BE2C (cell line): ENCODE measurements at regions not wholly inside any gene's neighbourhood (a gene's known extent, or its start where the extent isn't known, plus 50 kb on each side); places are given as distances from the start of the nearest gene placed in this dataset.
"Not testable (repeated sequence)": the region's sequence is repeated elsewhere in the genome, so short reads cannot be mapped to it uniquely, and the experiment has no call there.

Source experiments
- DNase-seq: peaks from one replicate; pipeline ENCODE4 v3.0.0-alpha.2; 2020
- H3K27me3 ChIP-seq: fragments of 250-450 bp; sonication (Bioruptor Pico); 2 replicates; pipeline ENCODE4 v1.5.1; 2020; ENCODE audit warnings: mild to moderate bottlenecking
- H3K36me3 ChIP-seq: fragments of 250-450 bp; sonication (Bioruptor Pico); 2 replicates; pipeline ENCODE4 v1.5.1; 2020; ENCODE audit warnings: mild to moderate bottlenecking
- H3K4me1 ChIP-seq: fragments of 250-450 bp; sonication (Bioruptor Pico); 2 replicates; pipeline ENCODE4 v1.5.1; 2020
- H3K4me3 ChIP-seq: 2 replicates; pipeline ENCODE4 v1.5.1; 2011; ENCODE audit warnings: low read depth, low read length
- H3K9me3 ChIP-seq: fragments of 250-450 bp; sonication (Bioruptor Pico); 2 replicates; pipeline ENCODE4 v1.5.1; 2020
- CTCF ChIP-seq: IDR thresholded peaks from 2 replicates; pipeline ENCODE4 v1.5.1; 2012; ENCODE audit warnings: mild to moderate bottlenecking, low read depth, low read length

GRCh38 chrX:98194036-98194435 lies 1310.3 kb downstream of the RPA4 start:
- no peak for TF ChIP-seq CTCF
- H3K4me3 ChIP-seq: no peak overlapping the region
- H3K4me1 ChIP-seq: no peaks in the 10 kb centered on the region
- H3K36me3 ChIP-seq: no peaks in the 10 kb centered on the region
- H3K27me3 ChIP-seq: no peaks in the 10 kb centered on the region
- no peaks in the 10 kb centered on the region for H3K9me3 ChIP-seq
- no peak for DNase-seq

DNA sequence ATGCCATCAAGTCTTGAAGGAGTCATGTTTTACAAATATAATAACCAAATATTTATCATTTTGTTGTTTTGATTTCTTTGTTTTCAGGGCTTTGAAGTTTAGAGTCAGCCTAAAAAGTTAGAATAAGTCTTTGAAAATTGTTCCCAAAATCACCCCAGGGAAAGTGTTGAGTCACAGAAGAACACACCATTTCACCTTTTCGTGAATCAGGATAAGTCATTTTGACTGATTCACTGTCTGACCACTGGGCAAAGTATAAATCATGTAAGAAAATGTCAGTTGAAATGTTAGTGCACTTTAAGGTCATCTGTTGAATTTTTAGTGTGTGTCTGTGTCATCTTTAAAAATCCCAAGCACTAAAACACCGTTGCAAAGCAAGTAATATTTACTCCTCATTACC lies 1320.1 kb downstream of the RPA4 start:
- Histone ChIP-seq H3K4me1 (no peaks in the 10 kb centered on the region), H3K4me3 (no peak overlapping the region), H3K27me3 (no peaks in the 10 kb centered on the region), H3K36me3 (no peaks in the 10 kb centered on the region), H3K9me3 (no peaks in the 10 kb centered on the region)
- DNase-seq: no peak
- no peak for TF ChIP-seq CTCF

DNA sequence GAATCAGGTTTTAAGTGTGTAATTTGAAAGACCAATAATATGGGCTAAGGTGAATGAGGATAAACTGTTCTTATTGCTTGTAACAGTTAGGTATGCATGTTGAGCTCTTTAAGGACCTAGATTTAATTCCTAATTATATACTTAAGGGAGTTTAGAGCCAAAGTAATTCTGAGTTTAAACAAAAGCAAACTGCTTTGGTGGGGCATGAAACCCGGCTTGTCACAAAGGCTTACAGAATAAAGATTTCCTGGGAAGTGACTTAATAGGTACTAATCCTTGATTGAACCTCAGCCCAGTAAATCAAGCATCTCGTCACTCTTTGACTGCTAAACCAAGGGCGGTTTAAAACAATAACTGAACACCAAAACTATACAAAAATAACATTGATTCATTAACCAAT lies 1324.2 kb downstream of the RPA4 start:
- no peaks in the 10 kb centered on the region for H3K27me3 ChIP-seq
- H3K4me1 ChIP-seq: no peaks in the 10 kb centered on the region
- DNase-seq: no peak
- H3K9me3 ChIP-seq: no peaks in the 10 kb centered on the region
- H3K36me3 ChIP-seq: no peaks in the 10 kb centered on the region
- no peak overlapping the region for H3K4me3 ChIP-seq
- no peak for TF ChIP-seq CTCF

- no peak for TF ChIP-seq CTCF
Measured at GRCh38 chrX:98231003-98231402, 1347.3 kb downstream of the RPA4 start.

GRCh38 chrX:98240061-98240460 lies 1356.4 kb downstream of the RPA4 start:
- H3K9me3 ChIP-seq, H3K27me3 ChIP-seq, DNase-seq, H3K4me3 ChIP-seq, H3K4me1 ChIP-seq, H3K36me3 ChIP-seq: not testable (repeated sequence)

More at GRCh38 chrX:98231003-98231402, 1347.3 kb downstream of the RPA4 start:
- Histone ChIP-seq H3K4me1 (no peaks in the 10 kb centered on the region), H3K36me3 (no peaks in the 10 kb centered on the region), H3K4me3 (no peak overlapping the region), H3K9me3 (no peaks in the 10 kb centered on the region), H3K27me3 (no peaks in the 10 kb centered on the region)
- no peak for DNase-seq

- no peaks in the 10 kb centered on the region for H3K36me3 ChIP-seq
- no peak for DNase-seq
- no peaks in the 10 kb centered on the region for H3K4me1 ChIP-seq
- no peak overlapping the region for H3K4me3 ChIP-seq
- H3K27me3 ChIP-seq: no peaks in the 10 kb centered on the region
- no peaks in the 10 kb centered on the region for H3K9me3 ChIP-seq
- no peak for TF ChIP-seq CTCF
Measured at GRCh38 chrX:98263135-98263534, 1379.4 kb downstream of the RPA4 start.

DNA sequence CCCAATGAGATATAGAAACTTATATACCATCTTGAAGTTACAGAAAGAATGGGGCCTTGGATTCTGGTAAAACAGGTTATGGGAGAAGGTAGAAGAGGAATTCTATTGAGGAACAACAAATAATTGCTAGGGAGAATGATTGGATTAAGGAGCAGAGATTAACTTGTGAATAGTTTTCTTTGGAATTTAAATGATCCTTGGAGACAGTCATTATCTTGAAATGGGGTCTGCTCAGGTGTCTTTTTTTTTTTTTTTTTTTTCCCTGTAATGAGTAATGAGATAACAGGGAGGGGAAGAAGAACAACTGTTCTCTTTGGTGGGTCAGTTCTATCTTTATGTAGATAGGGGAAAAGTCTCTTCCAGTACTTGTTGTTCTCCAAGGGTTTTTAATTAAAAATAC lies 1406.0 kb downstream of the RPA4 start:
- H3K27me3 ChIP-seq: no peaks in the 10 kb centered on the region
- DNase-seq: no peak
- H3K9me3 ChIP-seq: no peaks in the 10 kb centered on the region
- H3K36me3 ChIP-seq: no peaks in the 10 kb centered on the region
- H3K4me1 ChIP-seq: no peaks in the 10 kb centered on the region
- no peak overlapping the region for H3K4me3 ChIP-seq
- TF ChIP-seq CTCF: no peak
